Stimulated activated CD8-positive, alpha-beta memory T cell treated with anti-CD3 and anti-CD28 coated beads, Interleukin-15, amount 100 ng/mL, for 1 hour (primary cell): ENCODE measurements at regions not wholly inside any gene's neighbourhood (a gene's known extent, or its start where the extent isn't known, plus 50 kb on each side); places are given as distances from the start of the nearest gene placed in this dataset.

Experiments used
- DNase-seq: peaks from one replicate; pipeline ENCODE4 v3.0.0-alpha.2; 2020; ENCODE audit warnings: low read depth

GRCh38 chr12:93134175-93134890, 205.2 kb upstream of the EEA1 start:
- no peak for DNase-seq

GRCh38 chr12:93134893-93135285, 205.8 kb upstream of the EEA1 start:
- DNase-seq = no peak

- no peak for DNase-seq
These were observed 206.5 kb upstream of the EEA1 start for GRCh38 chr12:93135286-93136239.

- DNase-seq = no peak
These were observed 207.4 kb upstream of the EEA1 start for GRCh38 chr12:93136253-93137055.

DNA sequence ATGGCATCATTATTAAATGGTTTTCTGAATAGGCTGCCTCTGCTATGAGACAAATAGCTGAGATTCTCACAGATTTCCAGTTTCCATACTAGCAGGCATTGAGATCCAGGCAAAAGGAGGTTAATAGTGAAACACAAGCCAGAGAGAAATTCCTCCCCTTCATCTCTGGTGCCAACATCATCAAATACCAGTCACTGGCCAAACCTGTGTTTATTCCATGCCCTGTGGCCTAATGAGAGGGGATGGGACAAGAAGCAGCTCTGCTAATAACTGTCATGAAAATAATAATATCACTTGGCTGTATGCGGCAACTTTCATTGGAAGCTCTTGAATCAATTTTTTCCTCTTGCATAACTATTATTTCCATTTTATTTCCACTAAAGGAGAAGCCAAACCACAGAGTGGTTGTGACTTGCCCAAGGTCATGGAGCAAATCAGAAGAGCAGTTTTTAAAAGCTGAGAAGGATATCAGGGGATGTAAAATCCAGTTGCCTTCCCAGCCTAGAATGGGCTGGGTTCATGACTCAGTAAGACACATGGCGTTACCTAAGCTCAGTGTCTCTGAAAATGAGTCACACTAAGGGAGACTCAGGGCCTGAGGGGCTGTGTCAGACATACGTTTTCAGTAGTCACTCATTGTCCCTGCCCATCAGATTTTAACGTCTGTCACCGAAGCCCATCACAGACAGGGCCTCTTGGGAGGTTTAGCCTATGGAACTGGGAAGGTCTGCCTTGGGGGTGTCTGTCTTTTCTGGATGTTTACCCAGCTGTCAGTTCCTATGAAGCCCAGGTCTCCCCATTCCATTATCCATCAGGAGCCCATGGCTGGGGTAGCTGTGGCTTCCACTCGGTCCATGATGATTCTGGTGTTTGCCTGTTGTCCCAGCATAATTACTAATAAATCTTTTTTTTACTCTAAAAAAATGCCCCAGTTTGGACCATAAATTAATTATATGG, 208.8 kb upstream of the EEA1 start:
- DNase-seq = no peak

- DNase-seq = no peak
These were observed 210.1 kb upstream of the EEA1 start for GRCh38 chr12:93139028-93139665.

DNA sequence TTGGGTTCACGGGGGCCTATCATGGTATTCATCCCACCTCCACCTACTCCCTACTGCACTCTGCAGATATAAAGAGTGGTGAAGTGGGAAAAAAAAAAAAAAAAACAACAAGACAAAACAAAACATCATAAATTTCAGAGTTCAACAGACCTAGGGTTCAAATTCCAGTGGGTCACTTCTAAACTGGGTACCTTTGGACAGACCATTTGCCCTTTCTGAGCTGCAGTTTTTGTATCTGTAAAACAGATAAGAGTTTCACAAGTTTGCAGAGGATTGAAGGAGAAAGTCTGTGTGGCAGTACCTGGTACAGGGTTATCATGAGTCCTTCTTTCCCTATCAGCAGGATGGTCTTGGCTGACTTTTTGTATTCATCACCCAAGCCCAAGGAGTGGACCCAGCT, 211.2 kb upstream of the EEA1 start:
- no peak for DNase-seq

- no peak for DNase-seq
These were observed 211.7 kb upstream of the EEA1 start for GRCh38 chr12:93140801-93141200.

DNA sequence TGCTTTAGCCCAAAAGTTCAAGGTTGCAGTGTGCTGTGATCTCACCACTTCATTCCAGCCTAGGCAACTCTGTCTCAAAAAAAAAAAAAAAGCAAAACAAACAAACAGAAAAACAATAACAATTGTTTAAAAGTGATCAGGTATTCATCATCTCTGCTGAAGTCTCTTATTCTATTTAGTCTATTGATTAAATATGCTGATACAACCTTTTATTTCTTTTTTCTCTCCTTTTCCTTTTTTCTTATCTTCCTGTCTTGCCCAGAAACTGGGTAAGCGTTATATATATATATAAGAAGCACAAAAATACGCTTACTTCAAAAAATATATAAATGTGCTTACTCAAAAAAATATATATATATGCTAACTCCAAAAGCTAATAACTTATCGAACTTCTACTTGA, 213.8 kb upstream of the EEA1 start:
- DNase-seq = no peak

GRCh38 chr12:93144109-93144508, 215.0 kb upstream of the EEA1 start:
- no peak for DNase-seq

- no peak for DNase-seq
These were observed 216.0 kb upstream of the EEA1 start for GRCh38 chr12:93145086-93145485.

DNA sequence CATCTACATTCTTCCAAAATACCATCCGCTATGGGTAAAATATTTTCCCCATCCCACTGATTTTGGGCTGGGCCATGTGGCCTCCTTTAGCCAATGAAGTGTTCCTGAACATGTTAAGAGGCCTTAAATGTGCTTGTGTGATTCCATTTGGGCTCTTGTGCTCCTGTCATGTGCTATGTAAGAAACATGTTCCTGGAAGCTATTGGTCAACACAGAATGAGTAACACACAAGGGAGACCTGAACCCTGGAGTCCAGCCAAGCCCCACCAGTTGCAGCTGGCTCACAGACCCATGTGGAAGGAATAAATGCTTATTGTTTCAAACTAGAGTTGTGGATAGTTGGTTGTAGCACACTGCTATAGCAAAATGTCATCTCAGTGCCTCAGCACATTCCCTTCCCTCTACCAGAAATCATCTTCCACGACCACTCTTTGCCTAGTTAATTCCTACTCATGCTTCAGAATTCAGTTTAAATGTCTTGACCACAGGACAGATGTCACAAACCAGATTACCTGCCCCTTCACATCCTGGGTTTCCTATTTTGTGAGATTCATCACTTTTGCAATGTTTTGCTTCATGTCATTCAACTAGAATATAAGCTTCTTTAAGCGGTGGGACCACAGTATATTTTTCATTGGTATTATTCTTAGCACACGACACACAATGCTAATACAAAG, 217.3 kb upstream of the EEA1 start:
- DNase-seq = no peak

DNA sequence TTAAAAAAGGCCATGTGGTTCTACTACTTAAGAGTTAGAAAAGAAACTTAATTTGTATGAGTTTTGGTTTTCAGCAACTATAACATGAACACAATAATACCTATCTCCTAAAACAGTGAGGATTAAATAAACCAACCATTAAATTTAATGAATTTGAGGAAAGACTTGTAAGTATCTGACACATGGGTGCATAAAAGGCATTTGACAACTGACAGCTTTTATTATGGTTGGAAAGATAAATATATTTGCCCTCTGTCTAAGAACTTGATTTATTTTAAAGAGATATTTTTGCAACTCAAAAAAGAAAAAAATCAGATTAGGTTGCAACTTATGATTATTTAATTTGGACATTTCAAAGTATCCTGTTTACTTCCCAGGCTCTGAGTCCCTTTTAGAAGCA, 217.9 kb upstream of the EEA1 start:
- no peak for DNase-seq

- no peak for DNase-seq
These were observed 219.3 kb upstream of the EEA1 start for GRCh38 chr12:93148412-93148811.

DNA sequence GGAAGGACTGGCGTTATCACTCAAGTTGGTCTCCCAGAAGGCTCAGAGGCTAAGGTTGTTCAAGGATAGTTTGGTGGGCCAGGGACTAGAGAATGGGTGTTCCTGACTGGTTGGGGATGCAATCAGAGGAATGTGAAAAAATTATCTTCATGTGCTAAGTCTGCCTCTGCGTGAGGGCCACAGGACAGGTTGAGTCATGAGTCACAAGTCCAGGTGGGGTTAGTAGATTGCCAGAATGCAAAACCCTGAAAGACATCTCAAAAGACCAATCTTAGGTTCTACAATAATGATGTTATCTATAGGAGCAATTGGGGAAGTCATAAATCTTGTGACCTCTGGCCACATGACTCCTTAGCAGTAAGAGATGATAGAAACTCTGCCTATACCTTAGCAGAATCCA, 220.1 kb upstream of the EEA1 start:
- DNase-seq = no peak

GRCh38 chr12:93151079-93151762, 222.1 kb upstream of the EEA1 start:
- DNase-seq = no peak

- no peak for DNase-seq
These were observed 223.5 kb upstream of the EEA1 start for GRCh38 chr12:93152617-93153016.

DNA sequence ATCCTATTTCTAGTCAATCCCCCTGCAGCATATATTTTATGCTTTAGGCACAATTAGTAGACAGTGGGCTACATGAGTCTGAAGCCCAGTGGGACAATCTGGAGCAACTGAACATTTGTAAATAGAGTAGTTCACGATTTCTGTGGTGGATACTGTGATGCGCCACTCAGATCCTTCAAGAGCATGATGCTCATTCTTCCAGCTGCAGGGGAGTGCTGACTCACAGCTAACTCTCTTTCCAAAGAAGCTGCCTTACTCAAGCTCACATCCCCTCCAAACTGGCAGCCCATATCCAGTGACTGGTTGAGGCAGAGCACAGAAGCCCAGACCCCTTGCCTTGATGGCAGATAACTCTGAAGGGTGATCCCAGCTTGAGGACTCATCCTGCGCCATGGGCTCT, 224.2 kb upstream of the EEA1 start:
- DNase-seq = no peak

DNA sequence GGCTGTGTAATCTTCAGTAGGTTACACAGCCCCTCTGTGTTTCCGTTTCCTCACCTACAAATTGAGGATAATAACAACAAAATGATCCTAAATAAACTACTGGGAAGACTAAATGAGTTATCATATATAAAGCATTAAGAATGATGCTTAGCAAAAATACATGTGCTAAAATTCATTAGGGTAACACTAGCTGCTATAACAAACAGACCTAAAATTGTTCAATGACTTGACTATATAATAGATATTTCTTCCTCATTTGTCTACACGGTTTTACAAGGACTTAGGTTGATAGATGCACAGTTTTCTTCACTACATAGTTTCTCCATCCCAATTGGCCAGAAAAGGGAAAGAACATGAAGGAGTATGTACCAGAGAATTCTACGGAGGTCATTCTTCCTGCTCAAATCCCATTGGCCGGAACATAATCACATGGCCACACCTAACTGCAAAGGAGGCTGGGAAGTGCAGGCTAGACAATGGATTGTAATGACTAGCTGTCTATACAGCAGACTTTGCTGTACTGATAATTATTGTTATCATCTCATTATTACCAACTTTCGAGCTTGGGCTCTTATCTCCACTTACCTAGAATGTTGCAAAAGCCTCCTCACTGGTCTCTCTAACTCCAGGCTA, 223.5 kb upstream of the NUDT4 start:
- no peak for DNase-seq
